H1 (cell line): ENCODE measurements at regions not wholly inside any gene's neighbourhood (a gene's known extent, or its start where the extent isn't known, plus 50 kb on each side); places are given as distances from the start of the nearest gene placed in this dataset.
"Not testable (repeated sequence)": the region's sequence is repeated elsewhere in the genome, so short reads cannot be mapped to it uniquely, and the experiment has no call there.

Experiments used
- CTCF ChIA-PET: fragments of 300-600 bp; sonication (Branson Sonifier 250); formaldehyde crosslinking; loops from one replicate; lab custom pipeline; 2021; ENCODE audit not compliant: partially characterized antibody; lab: Charles Lee
- POLR2A ChIA-PET: fragments of 300-600 bp; sonication (Branson Sonifier 250); formaldehyde crosslinking; loops from one replicate; lab custom pipeline; 2021; ENCODE audit warnings: inconsistent platforms; ENCODE audit not compliant: partially characterized antibody; lab: Charles Lee
- DNase-seq, 2 experiments: peaks; one replicate each; pipeline versions ENCODE4 v3.0.0 to v3.0.0-alpha.2; 2010 to 2022; ENCODE audit warnings: low spot score in 2 of 2, low read depth in 1 of 2, mixed read lengths in 1 of 2
- FAIRE-seq: peaks from 2 replicates; lab custom pipeline; 2011; peaks lifted over from hg19 to GRCh38; lab: Jason Lieb, UNC
- H2AFZ ChIP-seq: 2 replicates; pipeline ENCODE4 v1.8.1; 2012; ENCODE audit warnings: low read length, inconsistent platforms
- H2AK5ac ChIP-seq: 2 replicates; pipeline ENCODE4 v1.6.1; 2013; ENCODE audit warnings: low read depth, low read length
- H2BK120ac ChIP-seq: replicated peaks from 2 replicates; pipeline ENCODE3; 2013; ENCODE audit warnings: low read depth, low read length, inconsistent platforms
- H2BK12ac ChIP-seq: 2 replicates; pipeline ENCODE4 v1.6.1; 2013; ENCODE audit warnings: low read depth, low read length
- H2BK15ac ChIP-seq: 2 replicates; pipeline ENCODE4 v1.6.1; 2013; ENCODE audit warnings: low read length
- H2BK20ac ChIP-seq: 2 replicates; pipeline ENCODE4 v1.6.1; 2013; ENCODE audit warnings: low read length
- H2BK5ac ChIP-seq: 2 replicates; pipeline ENCODE4 v1.6.1; 2013; ENCODE audit warnings: low read depth, low read length
- H3K14ac ChIP-seq: 2 replicates; pipeline ENCODE4 v1.6.1; 2013; ENCODE audit warnings: inconsistent platforms; ENCODE audit not compliant: insufficient read length
- H3K18ac ChIP-seq: 2 replicates; pipeline ENCODE4 v1.6.1; 2013; ENCODE audit warnings: low read length; ENCODE audit errors: extremely low read depth
- H3K23ac ChIP-seq: 2 replicates; pipeline ENCODE4 v1.6.1; 2013; ENCODE audit warnings: inconsistent platforms; ENCODE audit not compliant: insufficient read length
- H3K23me2 ChIP-seq: 2 replicates; pipeline ENCODE4 v1.6.1; 2013; ENCODE audit warnings: low read depth, low read length
- H3K27ac ChIP-seq: 2 replicates; pipeline ENCODE4 v1.6.1; 2011; ENCODE audit warnings: low read depth, low read length, inconsistent platforms
- H3K27me3 ChIP-seq, 4 experiments: replicated peaks in 1 of 4; 1 replicate in 1 of 4; 2 replicates in 3 of 4; pipeline versions ENCODE4 v1.6.1 to v1.8.1; 2011 to 2013; ENCODE audit warnings: low read length in 3 of 4, mild to moderate bottlenecking in 3 of 4, inconsistent platforms in 2 of 4, mixed read lengths in 2 of 4, moderate library complexity in 1 of 4; ENCODE audit not compliant: control insufficient read depth in 3 of 4, insufficient read depth in 3 of 4; ENCODE audit errors: extremely low read depth in 1 of 4
- H3K36me3 ChIP-seq, 4 experiments: 2 replicates each; pipeline versions ENCODE4 v1.6.1 to v1.8.1; 2011 to 2013; ENCODE audit warnings: mild to moderate bottlenecking in 4 of 4, low read length in 3 of 4, moderate library complexity in 2 of 4, control low read depth in 1 of 4, inconsistent platforms in 1 of 4; ENCODE audit not compliant: insufficient read depth in 4 of 4, control insufficient read depth in 2 of 4
- H3K4ac ChIP-seq: replicated peaks from 2 replicates; pipeline ENCODE3; 2013; ENCODE audit warnings: low read length, low read depth, mixed read lengths, inconsistent platforms; ENCODE audit not compliant: insufficient read length
- H3K4me1 ChIP-seq, 4 experiments: replicated peaks in 1 of 4; 1 replicate in 1 of 4; 2 replicates in 3 of 4; pipeline versions ENCODE4 v1.6.1 to v1.8.1; 2011 to 2013; ENCODE audit warnings: low read length in 3 of 4, inconsistent platforms in 2 of 4, mixed read lengths in 1 of 4; ENCODE audit not compliant: insufficient read depth in 4 of 4, control insufficient read depth in 3 of 4
- H3K4me2 ChIP-seq, 2 experiments: 2 replicates each; pipeline versions ENCODE4 v1.6.1 to v1.8.1; 2011 to 2013; ENCODE audit warnings: low read depth in 2 of 2, low read length in 2 of 2, control low read depth in 1 of 2, inconsistent platforms in 1 of 2, mild to moderate bottlenecking in 1 of 2; ENCODE audit not compliant: insufficient read depth in 1 of 2
- H3K4me3 ChIP-seq, 4 experiments: fragments of 200-600, 300-600 bp in 1 of 4; sonication (generic), shearing (Covaris generic), sonication (Bioruptor Twin) in 1 of 4; 2 replicates each; pipeline versions ENCODE4 v1.5.1 to v1.8.1; 2011 to 2016; ENCODE audit warnings: low read length in 4 of 4, low read depth in 3 of 4, control low read depth in 2 of 4, inconsistent platforms in 2 of 4, mild to moderate bottlenecking in 2 of 4, mixed read lengths in 1 of 4, moderate library complexity in 1 of 4; ENCODE audit not compliant: insufficient read depth in 2 of 4; ENCODE audit errors: extremely low read depth in 1 of 4
- H3K56ac ChIP-seq: replicated peaks from 2 replicates; pipeline ENCODE3; 2013; ENCODE audit warnings: low read depth, mild to moderate bottlenecking, mixed read lengths, low read length, inconsistent platforms; ENCODE audit not compliant: insufficient read length
- H3K79me1 ChIP-seq: 2 replicates; pipeline ENCODE4 v1.6.1; 2013; ENCODE audit warnings: low read depth, low read length, control low read depth
- H3K79me2 ChIP-seq, 2 experiments: 2 replicates each; pipeline versions ENCODE4 v1.6.1 to v1.8.1; 2012 to 2013; ENCODE audit warnings: low read length in 2 of 2, mild to moderate bottlenecking in 2 of 2, inconsistent platforms in 1 of 2; ENCODE audit not compliant: insufficient read depth in 2 of 2, control insufficient read depth in 1 of 2
- H3K9ac ChIP-seq, 4 experiments: replicated peaks in 1 of 4; 1 replicate in 1 of 4; 2 replicates in 3 of 4; pipeline versions ENCODE4 v1.6.1 to v1.8.1; 2011 to 2013; ENCODE audit warnings: low read depth in 3 of 4, low read length in 3 of 4, control low read depth in 2 of 4, mild to moderate bottlenecking in 2 of 4, moderate library complexity in 2 of 4, inconsistent platforms in 1 of 4; ENCODE audit errors: extremely low read depth in 1 of 4
- H3K9me3 ChIP-seq, 2 experiments: 2 replicates each; pipeline versions ENCODE4 v1.6.1 to v1.8.1; 2012 to 2013; ENCODE audit warnings: mild to moderate bottlenecking in 2 of 2, moderate library complexity in 2 of 2, control low read depth in 1 of 2, inconsistent platforms in 1 of 2, low read depth in 1 of 2, low read length in 1 of 2, mixed read lengths in 1 of 2; ENCODE audit not compliant: insufficient read depth in 2 of 2
- H4K20me1 ChIP-seq, 2 experiments: replicated peaks in 1 of 2; 2 replicates each; pipeline versions ENCODE3 to v1.8.1; 2011 to 2013; ENCODE audit warnings: inconsistent platforms in 2 of 2, low read length in 2 of 2, mild to moderate bottlenecking in 1 of 2; ENCODE audit not compliant: insufficient read depth in 2 of 2, control insufficient read depth in 1 of 2
- H4K5ac ChIP-seq: 2 replicates; pipeline ENCODE4 v1.6.1; 2013; ENCODE audit warnings: low read length, low read depth, mixed read lengths, inconsistent platforms; ENCODE audit not compliant: insufficient read length
- H4K8ac ChIP-seq: 2 replicates; pipeline ENCODE4 v1.8.0; 2013; ENCODE audit warnings: mild to moderate bottlenecking, moderate library complexity, low read length, inconsistent platforms; ENCODE audit not compliant: insufficient read depth; ENCODE audit errors: extremely low read depth
- H4K91ac ChIP-seq: replicated peaks from 2 replicates; pipeline ENCODE3; 2013; ENCODE audit warnings: low read length, mixed read lengths, inconsistent platforms; ENCODE audit not compliant: insufficient read length
- WGBS, 2 experiments: shearing (Covaris generic) in 1 of 2; methylation state at CpG; one replicate each; pipeline versions ENCODE4 v1.1.6 to v1.1.7; 2013 to 2015; ENCODE audit warnings: low lambda C conversion rate in 2 of 2, mixed read lengths in 2 of 2, inconsistent platforms in 1 of 2, low coverage in 1 of 2, missing lambda C conversion rate in 1 of 2; ENCODE audit not compliant: insufficient replicate concordance in 2 of 2, insufficient coverage in 1 of 2, insufficient read length in 1 of 2; ENCODE audit errors: extremely low coverage in 1 of 2, missing lambda C conversion rate in 1 of 2; 5-methylcytosine and 5-hydroxymethylcytosine counted together

GRCh38 chr16:21334188-21335146 lies 56.4 kb upstream of the CRYM start:
- H3K27ac ChIP-seq, H3K4me1 ChIP-seq, H3K23me2 ChIP-seq, H3K79me2 ChIP-seq, H4K91ac ChIP-seq, POLR2A ChIA-PET, FAIRE-seq, H3K14ac ChIP-seq, H3K79me1 ChIP-seq, H3K36me3 ChIP-seq, H3K4me2 ChIP-seq, H3K4me3 ChIP-seq, H2BK12ac ChIP-seq, H2AFZ ChIP-seq, DNase-seq, H2BK5ac ChIP-seq, H3K4ac ChIP-seq, H3K9ac ChIP-seq, H4K20me1 ChIP-seq, H3K27me3 ChIP-seq, H4K8ac ChIP-seq, H3K9me3 ChIP-seq, H3K56ac ChIP-seq, H3K23ac ChIP-seq, H2BK120ac ChIP-seq, H4K5ac ChIP-seq, H3K18ac ChIP-seq, H2AK5ac ChIP-seq, H2BK15ac ChIP-seq, H2BK20ac ChIP-seq: not testable (repeated sequence)
- 96% methylated on average over 16 of the region's 17 CpGs; no CpG with 5 or more reads in 1 of the 2 experiments for WGBS, 2 experiments
- CTCF ChIA-PET, result interaction anchor here (0.8 to 1.0 kb wide), 2 partner anchors 76 to 425 kb away, joined by 3 read pairs; no protein-coding TSS in a partner anchor
